Natural killer cell (primary cell): ENCODE measurements at regions not wholly inside any gene's neighbourhood (a gene's known extent, or its start where the extent isn't known, plus 50 kb on each side); places are given as distances from the start of the nearest gene placed in this dataset.

Experiments
- ATAC-seq, 3 donors: fragments of 150-1000 bp in 2 of 3; fragments of 200-7000 bp in 1 of 3; cut with Tn5 transposase; 1 replicate in 1 of 3; 2 replicates in 2 of 3; pipeline ENCODE4 v1.10.0; 2021; ENCODE audit warnings: mild to moderate bottlenecking in 2 of 3, moderate library complexity in 2 of 3
- DNase-seq, 2 donors: peaks; one replicate each; pipeline versions ENCODE4 v3.0.0 to v3.0.0-alpha.2; 2013 to 2021; ENCODE audit warnings: mixed read lengths in 1 of 2
- H3K27ac ChIP-seq: one replicate; pipeline ENCODE4 v1.5.1; 2013; ENCODE audit warnings: mild to moderate bottlenecking, low read length
- H3K27me3 ChIP-seq: one replicate; pipeline ENCODE4 v1.6.1; 2013; ENCODE audit warnings: low read length; ENCODE audit not compliant: control insufficient read depth, insufficient read depth
- H3K36me3 ChIP-seq: one replicate; pipeline ENCODE4 v1.6.1; 2013; ENCODE audit warnings: low read length; ENCODE audit not compliant: control insufficient read depth, insufficient read depth
- H3K4me1 ChIP-seq: one replicate; pipeline ENCODE4 v1.6.1; 2013; ENCODE audit warnings: low read length; ENCODE audit not compliant: control insufficient read depth, insufficient read depth
- H3K4me3 ChIP-seq: one replicate; pipeline ENCODE4 v1.5.1; 2013; ENCODE audit warnings: low read length
- H3K9me3 ChIP-seq: one replicate; pipeline ENCODE4 v1.6.1; 2013; ENCODE audit warnings: low read length; ENCODE audit not compliant: control insufficient read depth, insufficient read depth
- H3K27ac Mint-ChIP-seq, 2 donors: one replicate each; pipeline ENCODE4 v1.8.0; 2022; ENCODE audit warnings: mild to moderate bottlenecking in 2 of 2, mixed read lengths in 2 of 2, moderate library complexity in 1 of 2
- H3K27me3 Mint-ChIP-seq, 2 donors: one replicate each; pipeline ENCODE4 v1.8.0; 2022; ENCODE audit warnings: low read depth in 2 of 2, mixed read lengths in 2 of 2
- H3K36me3 Mint-ChIP-seq: one replicate; pipeline ENCODE4 v1.8.0; 2022; ENCODE audit warnings: mixed read lengths
- H3K4me1 Mint-ChIP-seq, 2 donors: one replicate each; pipeline ENCODE4 v1.8.0; 2022; ENCODE audit warnings: mixed read lengths in 2 of 2
- H3K4me3 Mint-ChIP-seq: one replicate; pipeline ENCODE4 v1.8.0; 2022; ENCODE audit warnings: mild to moderate bottlenecking, moderate library complexity, mixed read lengths
- H3K9me3 Mint-ChIP-seq, 2 donors: one replicate each; pipeline ENCODE4 v1.8.0; 2022; ENCODE audit warnings: mixed read lengths in 2 of 2
- CTCF ChIP-seq: fragments of 200-600 bp; IDR thresholded peaks from one replicate; pipeline ENCODE4 v1.8.0; 2022; ENCODE audit warnings: antibody characterized with exemption
- WGBS: methylation state at CpG from one replicate; pipeline ENCODE4 v1.1.7; 2013; ENCODE audit warnings: missing lambda C conversion rate; ENCODE audit not compliant: insufficient coverage; 5-methylcytosine and 5-hydroxymethylcytosine counted together
- intact Hi-C: fragments of 100-400 bp; cut with micrococcal nuclease; formaldehyde crosslinking; loops from one replicate; pipeline ENCODE4 v1.14.2; 2022

DNA sequence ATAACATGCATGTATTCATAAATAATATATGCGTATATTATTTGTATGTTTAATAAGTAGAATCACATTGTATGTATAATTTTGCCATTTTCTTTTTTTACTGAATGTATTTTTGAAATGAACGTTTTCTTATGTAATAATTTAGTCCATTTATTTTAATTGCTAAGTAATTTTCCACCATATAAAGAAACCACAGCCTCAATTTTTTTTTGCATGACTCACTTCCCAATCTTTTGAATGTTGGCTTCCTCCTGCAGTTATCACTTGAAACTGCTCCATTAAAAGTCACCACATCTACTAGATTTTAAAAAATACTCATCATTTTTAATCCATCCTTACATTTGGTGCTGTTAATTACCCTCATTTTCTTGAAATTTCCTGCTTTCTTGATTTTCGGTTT is 363.3 kb upstream of the MEF2C start:
- WGBS, result no CpG with 5 or more reads among the region's 3 CpGs
- TF ChIP-seq CTCF, result no peak
- Histone ChIP-seq H3K9me3 (no peaks in the 10 kb centered on the region), H3K4me1 (no peaks in the 10 kb centered on the region), H3K27ac (no peak overlapping the region), H3K27me3 (no peaks in the 10 kb centered on the region), H3K4me3 (no peak overlapping the region), H3K36me3 (no peaks in the 10 kb centered on the region)
- H3K27me3 Mint-ChIP-seq, result no peaks in the 10 kb centered on the region
- H3K4me3 Mint-ChIP-seq, result no peak overlapping the region
- intact Hi-C loops, result no loop called here
- H3K36me3 Mint-ChIP-seq, result no peaks in the 10 kb centered on the region
- H3K9me3 Mint-ChIP-seq, result peaks cover 0 to 4% of the 10 kb centered on the region in 2 donors
- H3K4me1 Mint-ChIP-seq, result peaks cover 0 to 6% of the 10 kb centered on the region in 2 donors
- H3K27ac Mint-ChIP-seq, result no peak overlapping the region
- DNase-seq (no peak), ATAC-seq (no peak)

DNA sequence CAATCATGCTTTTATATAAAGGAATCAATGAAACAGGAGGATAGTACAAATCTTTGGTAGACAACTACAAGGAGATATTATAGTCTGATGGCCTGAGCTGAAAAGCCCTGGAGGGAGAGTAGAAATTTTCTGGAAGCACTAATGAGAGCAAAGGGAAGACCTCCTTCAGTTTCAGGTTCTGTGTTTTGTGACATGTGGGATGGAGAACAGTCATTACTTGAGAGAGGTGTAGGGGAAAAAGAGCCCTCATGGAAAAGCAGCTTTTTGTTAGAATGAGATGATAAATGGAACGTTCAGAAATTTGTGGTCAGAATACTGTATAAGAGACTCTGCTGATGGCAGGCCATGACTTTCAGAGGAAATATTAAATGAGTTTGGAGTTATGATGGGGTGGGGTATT is 360.6 kb upstream of the MEF2C start:
- no peaks in the 10 kb centered on the region for H3K4me1 ChIP-seq
- DNase-seq (no peak), ATAC-seq (no peak)
- Mint-ChIP-seq H3K4me3 (no peak overlapping the region), H3K9me3 (peaks cover 0 to 2% of the 10 kb centered on the region in 2 donors), H3K36me3 (no peaks in the 10 kb centered on the region), H3K27ac (no peak overlapping the region), H3K4me1 (peaks cover 0 to 6% of the 10 kb centered on the region in 2 donors), H3K27me3 (no peaks in the 10 kb centered on the region)
- H3K27me3 ChIP-seq, result no peaks in the 10 kb centered on the region
- no peak overlapping the region for H3K4me3 ChIP-seq
- H3K27ac ChIP-seq, result no peak overlapping the region
- H3K36me3 ChIP-seq, result no peaks in the 10 kb centered on the region
- no peak for TF ChIP-seq CTCF
- no peaks in the 10 kb centered on the region for H3K9me3 ChIP-seq
- 96% methylated on average over 1 of the region's 1 CpG for WGBS
- intact Hi-C loops, result no loop called here

GRCh38 chr5:89241186-89241585 is 358.2 kb upstream of the MEF2C start:
- H3K36me3 ChIP-seq, result no peaks in the 10 kb centered on the region
- Mint-ChIP-seq H3K27ac (no peak overlapping the region), H3K36me3 (no peaks in the 10 kb centered on the region), H3K4me1 (no peaks in the 10 kb centered on the region), H3K4me3 (no peak overlapping the region), H3K27me3 (no peaks in the 10 kb centered on the region), H3K9me3 (no peaks in the 10 kb centered on the region)
- TF ChIP-seq CTCF, result no peak
- intact Hi-C loops, result no loop called here
- H3K9me3 ChIP-seq, result no peaks in the 10 kb centered on the region
- ATAC-seq (no peak), DNase-seq (no peak)
- no peak overlapping the region for H3K27ac ChIP-seq
- H3K4me1 ChIP-seq, result no peaks in the 10 kb centered on the region
- no peaks in the 10 kb centered on the region for H3K27me3 ChIP-seq
- H3K4me3 ChIP-seq, result no peak overlapping the region

DNA sequence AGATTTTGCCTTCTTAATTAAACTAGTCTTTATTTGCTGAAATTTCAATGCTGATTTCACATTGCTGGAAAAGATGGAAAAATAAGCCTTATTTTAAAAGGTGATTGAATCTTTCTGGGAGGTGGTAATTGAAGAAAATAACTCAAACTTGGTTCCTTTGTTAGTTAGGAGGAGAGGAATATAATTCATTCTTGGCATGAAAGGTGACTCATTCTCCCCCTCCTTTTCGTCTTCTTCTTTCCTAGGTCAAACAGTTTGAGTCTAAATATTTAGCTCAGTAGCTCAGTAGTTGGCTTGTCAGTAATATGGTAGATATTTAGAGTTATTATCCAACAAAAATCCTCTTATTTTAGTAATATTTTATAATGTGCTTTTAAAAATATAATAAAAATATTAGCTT is 353.9 kb upstream of the MEF2C start:
- no peak for TF ChIP-seq CTCF
- H3K27ac Mint-ChIP-seq, result no peak overlapping the region

More for the DNA sequence above, 353.9 kb upstream of the MEF2C start:
- DNase-seq (no peak), ATAC-seq (no peak)
- WGBS, result no CpG with 5 or more reads among the region's 1 CpG
- H3K4me3 ChIP-seq, result no peak overlapping the region
- no peaks in the 10 kb centered on the region for H3K4me1 ChIP-seq
- Mint-ChIP-seq H3K9me3 (no peaks in the 10 kb centered on the region), H3K4me3 (no peak overlapping the region), H3K36me3 (no peaks in the 10 kb centered on the region), H3K4me1 (no peaks in the 10 kb centered on the region), H3K27me3 (no peaks in the 10 kb centered on the region)
- H3K27me3 ChIP-seq, result no peaks in the 10 kb centered on the region
- H3K27ac ChIP-seq, result no peak overlapping the region
- H3K9me3 ChIP-seq, result no peaks in the 10 kb centered on the region
- intact Hi-C loops, result no loop called here
- H3K36me3 ChIP-seq, result no peaks in the 10 kb centered on the region
